ENCODE measurements at regions not wholly inside any gene's neighbourhood (a gene's known extent, or its start where the extent isn't known, plus 50 kb on each side); places are given as distances from the start of the nearest gene placed in this dataset.
"Not testable (repeated sequence)": the region's sequence is repeated elsewhere in the genome, so short reads cannot be mapped to it uniquely, and the experiment has no call there.

DNA sequence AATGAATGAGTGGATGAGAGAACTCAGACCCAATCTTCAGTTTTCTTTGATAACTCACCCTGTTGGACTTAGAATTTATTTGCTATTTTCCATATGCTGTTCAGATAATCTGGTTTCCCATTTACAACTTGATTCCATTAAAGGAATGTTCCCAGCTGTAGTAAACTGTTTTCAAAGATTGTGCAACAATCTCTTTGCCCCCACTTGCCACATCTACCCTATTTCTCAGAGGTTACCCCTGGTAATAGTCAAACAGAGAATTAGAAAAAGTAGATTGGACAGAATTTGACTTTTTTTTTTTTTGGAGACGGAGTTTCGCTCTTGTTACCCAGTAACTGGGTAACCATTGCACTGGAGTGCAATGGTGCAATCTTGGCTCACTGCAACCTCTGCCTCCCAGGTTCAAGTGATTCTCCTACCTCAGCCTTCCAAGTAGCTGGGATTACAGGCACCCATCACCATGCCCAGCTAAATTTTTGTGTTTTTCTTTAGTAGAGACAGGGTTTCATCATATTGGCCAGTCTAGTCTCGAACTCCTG, 93.4 kb upstream of the SIX2 start:
- no peak for DNase-seq

DNA sequence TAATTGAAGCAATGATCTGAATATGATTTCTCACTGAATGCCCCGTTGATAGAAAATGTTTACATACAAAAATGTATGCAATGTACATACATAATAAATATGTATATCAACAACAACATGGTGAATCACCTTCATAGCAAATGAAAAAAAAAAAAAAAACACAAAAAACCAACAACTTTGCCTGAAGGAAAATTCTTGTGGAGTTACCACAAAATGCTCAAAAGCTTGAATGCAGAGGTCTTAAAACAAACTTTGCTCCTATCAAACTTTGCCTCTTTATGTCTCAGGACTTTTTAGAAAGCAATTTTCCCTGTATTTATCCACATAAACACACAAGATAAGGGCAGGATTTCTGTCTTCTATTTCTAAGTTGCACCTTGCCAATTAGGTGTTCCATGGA, 92.9 kb upstream of the SIX2 start:
- DNase-seq, result no peak

DNA sequence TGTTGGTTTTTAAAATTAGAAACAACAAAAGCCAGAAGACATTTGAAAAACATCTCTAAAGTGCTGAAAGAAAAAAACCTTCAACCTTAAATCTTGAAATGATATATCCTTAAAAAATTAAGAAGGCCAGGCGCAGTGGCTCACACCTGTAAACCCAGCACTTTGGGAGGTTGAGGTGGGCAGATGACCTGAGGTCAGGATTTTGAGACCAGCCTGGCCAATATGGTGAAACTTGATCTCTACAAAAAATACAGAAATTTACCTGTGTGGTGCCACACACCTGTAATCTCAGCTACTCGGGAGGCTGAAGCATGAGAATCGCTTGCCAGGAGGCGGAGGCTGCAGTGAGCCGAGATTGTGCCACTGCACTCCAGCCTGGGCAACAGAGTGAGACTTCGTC, 87.7 kb upstream of the SIX2 start:
- DNase-seq, result no peak

DNA sequence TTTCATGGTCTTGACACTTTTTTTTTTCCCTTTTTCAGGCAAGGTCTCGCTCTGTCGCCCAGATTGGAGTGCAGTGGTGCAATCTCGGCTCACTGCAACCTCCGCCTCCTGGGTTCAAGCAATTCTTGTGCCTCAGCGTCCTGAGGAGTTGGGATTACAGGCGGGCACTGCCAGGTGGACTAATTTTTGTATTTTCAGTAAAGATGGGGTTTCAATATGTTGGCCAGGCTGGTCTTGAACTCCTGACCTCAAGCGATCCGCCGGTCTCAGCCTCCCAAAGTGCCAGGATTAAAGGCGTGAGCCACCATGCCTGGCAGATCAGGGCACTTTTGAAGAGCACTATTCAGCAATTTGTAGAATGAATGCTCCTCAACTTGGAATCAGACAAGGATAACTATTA, 86.8 kb upstream of the SIX2 start:
- not testable (repeated sequence) for DNase-seq

DNA sequence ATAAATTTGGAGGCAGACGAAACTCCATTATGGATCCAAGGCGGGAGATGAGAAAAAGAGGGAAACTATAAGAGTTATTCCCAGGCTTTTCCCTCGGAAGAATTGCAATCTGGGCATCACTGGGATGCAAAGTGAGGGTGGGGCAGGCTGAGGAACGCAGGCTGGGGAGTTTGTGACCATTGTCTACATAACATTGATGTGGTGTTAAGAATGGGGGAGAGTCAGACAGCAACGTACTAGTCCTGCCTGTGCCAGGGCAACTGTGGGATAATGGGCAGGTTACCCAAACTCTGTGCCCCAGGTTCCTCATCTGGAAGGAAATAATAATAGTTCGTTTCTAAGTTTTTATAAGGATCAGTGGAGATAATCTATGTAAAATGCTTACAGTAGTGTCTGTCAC, 84.4 kb upstream of the SIX2 start:
- no peak for DNase-seq

DNA sequence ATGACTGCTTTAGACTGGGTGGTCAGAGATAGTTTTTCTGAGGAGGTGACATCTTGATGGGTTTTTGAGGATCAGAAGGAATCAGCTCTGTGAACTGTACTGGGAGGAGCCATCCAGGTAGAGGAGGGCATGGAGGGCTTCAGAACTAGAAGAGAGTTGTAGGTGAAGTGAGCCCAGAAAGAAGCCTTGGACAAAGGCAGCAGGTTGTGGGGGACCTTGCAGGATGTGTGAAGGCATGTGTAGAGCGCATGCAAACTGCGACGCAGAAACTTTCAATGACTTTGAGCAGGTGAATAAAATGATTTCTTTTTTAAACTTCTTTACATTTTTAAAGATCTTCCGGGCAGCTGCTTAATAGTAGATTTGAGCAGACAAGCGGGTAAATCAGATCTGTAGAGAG, 83.9 kb upstream of the SIX2 start:
- DNase-seq, result no peak

DNA sequence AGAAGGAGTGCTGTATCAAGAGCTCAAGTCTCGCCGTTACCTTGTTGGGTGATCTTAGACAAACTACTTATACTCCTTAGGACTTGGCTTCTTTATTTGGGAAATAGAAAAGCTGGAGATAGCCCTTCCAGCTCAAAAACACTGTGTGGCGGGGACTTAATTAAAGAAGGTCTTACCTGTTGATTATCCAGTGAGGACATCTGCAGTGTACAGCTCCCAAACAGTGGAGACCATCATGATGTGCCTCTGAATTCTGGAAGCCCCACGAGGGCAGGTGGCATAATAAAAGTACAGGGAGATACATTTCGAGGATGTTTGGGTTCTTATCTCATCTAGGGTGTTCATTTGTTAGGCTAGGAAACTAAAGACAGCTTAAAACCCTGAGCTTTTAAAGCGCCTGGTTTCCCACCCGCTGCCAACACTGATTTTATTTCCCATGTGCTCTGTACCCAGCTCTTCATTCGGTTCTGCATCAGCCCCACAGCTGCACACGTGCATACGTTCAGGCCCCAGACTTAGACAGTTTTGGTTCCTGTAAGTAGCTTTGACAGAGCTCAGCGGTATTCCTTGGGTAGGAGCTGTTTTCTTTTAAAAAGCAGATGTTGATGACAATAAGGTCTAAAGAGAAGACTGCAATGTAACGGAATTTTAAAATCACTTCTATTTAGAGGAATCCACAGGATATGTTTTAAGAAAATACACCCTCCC, 80.5 kb upstream of the SIX2 start:
- DNase-seq, result no peak

DNA sequence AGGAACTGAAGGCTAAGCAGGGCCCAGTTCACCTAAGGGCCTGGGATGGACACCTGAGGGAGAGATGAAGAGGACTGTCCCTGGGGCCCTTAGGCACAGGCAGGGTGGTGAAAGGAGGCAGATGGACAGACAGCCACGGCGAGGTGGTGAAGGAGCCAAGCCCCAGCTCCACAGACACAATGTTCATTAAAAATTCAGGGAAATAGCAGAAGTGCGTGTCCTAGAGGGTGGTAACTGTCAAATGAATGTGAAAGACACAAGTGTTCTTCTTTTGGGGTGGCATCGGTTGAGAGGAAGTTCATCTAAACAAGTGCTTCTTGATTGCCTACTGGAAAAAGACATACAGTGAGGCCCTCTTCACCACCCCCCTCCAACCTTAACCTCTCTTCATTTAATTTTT, 76.2 kb upstream of the SIX2 start:
- no peak for DNase-seq

DNA sequence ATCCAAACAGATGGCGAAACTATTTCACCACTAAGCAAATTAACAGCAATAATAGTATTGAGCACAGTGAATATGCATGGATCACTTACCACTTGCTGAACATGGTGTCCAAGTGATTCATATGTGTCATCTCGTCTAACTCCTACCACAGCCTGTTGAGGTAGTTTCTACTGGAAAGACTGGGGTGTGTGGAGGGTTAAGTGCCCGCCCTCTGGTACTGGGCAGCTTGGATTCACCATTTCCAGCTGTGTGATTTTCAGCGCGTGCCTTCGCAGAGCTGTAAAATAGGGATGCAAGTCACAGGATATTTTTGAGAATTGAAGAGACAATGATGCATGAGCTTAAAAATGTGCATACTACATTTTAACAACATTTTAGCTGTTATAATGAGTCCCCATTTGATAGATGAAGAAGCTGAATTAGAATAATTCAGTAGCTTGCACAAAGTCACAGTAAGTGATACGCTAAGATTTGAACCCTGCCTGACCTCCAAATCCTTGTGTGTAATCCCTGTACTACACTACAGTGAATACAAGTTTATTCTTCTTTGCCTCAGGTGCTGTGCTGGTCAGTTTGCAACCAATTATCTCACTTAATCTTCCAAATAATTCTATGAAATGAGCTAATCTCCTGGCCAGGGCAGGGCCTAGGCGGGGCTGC, 75.2 kb upstream of the SIX2 start:
- no peak for DNase-seq

DNA sequence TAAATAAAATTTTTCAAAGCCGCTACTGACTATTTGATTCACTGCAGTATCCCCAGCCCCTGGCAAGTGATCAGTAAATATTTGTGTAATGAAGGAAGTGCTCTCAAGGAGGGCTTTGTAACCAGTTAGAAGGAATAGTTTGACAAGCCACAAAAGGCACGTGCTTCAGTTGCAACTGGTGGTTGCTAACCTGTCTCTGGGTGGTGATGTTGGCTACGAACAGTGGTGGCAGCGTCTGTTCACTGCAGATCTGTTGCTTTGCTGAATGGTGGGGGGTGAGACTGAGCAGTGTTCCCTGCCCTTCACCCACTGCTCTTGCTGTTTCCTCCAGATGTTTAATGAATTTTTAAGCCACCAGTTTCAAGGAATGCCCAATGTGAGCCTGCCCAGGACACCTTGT, 73.9 kb upstream of the SIX2 start:
- DNase-seq, result no peak

DNA sequence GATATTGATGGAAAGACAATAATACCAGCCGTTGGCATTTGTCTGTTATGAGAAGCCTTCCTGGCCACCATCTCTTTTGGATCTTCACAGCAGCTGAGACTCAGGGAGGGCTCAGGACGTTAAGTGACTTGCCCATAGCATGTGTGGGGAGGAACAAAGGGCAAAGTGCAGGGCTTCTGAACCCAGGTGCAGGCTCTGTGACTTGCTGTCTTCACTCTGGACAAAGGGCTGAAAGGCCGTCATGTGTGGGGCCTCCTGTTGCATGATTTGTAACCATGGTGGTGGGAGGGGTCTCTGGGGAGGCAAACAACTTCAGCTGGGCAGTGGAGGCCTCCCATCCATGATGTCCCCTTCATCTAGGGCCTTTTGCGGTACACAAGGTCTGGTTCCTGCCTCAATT, 65.5 kb upstream of the SIX2 start:
- no peak for DNase-seq

DNA sequence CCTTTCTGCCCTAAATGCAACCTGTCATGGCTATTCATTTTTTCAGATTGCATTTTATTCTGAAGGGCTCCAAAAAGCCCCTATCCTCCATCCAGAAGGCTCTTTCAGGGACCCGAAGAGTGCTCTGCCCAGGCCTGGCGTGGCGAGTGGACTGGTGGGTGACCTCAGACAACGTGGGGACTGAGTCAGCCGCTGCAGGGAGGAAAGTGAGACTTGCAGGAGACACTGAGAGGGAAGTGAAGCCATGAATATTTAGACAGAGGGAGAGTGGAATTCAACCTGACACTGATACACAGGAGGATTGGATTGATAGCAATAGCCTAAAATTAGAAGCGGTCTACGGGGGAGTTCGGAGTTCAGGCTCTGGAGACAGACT, 63.6 kb upstream of the SIX2 start:
- no peak for DNase-seq

DNA sequence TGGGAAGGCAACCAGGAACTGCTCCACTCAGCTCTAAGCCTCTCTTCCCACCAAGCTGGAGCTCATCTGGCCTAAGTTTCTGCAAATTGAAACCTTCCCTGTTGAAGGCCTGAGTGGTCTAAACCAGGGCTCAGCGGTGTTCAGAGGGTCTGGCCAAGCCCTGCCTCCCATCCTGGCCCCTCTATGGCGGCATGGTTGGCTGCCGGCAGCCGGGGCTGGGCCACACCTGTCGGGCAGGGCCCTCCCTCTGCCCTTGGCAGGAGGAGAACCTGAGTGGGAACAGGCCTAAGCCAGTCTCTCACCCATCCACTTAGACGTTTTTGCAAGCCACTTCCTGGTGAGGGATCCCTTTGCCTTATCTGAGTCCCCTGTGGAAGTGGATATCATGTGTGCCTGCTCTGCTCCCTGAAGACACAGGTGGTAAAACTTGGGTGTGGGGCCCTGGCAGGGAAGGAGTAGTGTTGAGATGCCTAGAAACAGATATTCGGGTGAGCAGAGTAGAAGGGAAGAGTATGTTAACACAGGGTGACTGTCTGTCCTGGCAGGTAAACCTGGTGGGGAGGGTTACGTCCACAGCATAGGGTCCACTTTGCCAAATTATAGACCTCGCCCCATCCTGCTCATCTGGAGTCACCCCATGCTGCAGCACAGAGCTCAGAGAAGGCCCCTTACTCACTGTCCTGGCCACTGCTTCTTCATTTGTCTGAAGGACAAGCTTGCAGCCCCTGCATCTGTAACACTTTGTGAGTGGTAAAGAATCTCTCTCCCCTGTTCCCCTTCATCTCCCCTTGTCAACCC, 63.0 kb upstream of the SIX2 start:
- no peak for DNase-seq

DNA sequence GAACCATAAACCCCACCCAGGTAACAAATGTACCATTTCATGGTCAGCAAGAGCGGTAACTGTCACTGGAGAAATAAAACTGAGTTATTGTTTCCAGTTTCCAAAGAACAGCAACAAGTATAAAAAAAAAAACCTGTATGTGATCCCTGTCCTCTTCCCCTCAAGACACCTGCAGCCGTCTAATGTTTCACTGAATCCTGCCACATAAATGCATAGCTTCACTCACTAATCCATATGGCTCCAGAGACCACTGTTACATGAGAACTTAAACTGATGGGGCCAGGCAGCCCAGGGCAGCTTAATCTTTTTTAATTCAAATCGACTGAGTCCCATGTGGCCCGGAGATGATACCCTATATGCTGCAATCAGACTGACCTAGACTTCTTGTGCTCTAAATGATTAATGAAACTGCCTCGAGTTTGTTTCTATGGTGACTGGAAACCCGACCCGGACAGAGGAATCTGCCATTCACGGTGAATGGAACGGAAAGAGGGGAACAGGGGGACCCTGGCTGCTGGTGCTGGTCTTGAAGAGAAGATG, 60.9 kb upstream of the SIX2 start:
- no peak for DNase-seq

DNA sequence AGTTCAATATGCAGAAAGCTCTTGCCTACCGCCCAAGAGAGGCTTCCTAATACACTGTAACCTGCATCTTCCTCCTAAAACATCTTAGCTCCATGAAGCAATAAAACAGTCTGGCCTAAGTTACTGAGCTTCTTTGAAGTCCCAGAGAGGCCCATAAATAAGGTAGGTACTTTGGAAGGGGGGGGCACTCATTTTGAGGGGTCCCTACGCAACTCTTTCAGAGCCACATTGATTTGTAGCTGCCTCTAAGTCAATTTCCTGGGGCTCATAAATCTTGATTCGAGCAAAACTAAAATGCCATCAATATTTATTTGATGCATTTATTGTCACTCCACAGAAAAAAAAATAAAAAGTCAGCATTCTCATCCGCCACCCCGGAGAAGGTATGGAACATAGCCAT, 60.4 kb upstream of the SIX2 start:
- no peak for DNase-seq

DNA sequence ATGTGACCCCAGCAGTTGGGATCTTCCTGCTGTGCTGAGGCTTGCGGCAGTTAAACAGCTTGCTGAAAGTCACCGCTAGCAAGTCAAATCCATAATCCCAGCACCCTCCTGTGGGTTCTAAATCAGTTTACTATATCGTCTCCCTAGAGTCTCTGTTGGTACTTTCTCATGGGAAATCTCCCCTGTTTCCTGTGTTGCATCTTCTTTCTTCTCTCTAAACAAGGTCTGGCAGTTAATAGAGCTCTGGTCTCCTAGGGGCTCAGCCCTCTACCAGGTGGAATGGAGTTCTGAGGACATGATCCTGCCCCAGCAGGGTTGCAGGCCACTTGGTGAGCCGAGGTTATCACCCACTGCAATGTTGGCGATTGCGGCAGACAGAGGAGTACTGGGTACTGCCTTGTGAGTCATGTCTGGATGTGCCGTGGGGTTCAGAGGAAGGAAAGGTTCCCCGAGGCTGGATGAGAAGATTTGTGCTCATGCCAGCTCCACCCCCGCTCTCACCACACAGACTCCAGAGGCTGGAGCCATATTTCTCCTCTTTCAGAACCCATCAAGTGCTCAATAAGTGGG, 59.4 kb upstream of the SIX2 start:
- no peak for DNase-seq

DNA sequence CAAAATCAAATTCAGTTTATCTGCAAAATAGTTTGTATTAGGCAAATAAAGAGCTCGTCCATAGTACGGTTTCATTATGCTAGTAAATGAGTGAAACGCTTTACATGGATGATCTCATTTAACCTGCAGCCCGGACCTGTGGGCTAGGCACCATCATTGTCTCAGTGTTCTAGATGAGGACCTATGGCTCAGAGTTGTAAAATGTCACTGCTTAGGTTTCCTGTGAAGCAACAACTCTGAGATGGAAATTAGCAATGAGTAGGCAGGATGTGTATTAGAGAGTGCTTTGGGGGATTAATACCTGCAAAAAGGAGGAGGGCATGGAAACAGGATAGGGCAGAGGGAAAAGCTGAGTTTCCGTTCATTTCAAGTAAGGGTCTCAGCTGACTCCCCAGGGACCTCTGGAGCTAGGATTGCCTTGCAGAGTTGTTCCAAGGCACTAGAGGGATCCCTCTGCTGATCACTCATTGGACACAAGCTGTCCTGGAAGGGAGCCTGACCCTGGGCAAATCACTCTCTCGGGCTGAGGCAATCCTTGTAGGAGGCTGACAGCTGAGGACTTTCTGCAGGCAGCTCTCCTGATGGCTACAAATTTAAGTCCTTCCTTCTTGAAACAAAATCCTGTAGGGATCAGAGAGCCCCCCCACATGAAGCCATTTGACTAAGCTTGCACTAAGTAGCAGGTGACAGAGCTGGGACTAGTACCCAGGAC, 58.8 kb upstream of the SIX2 start:
- no peak for DNase-seq
